NOMO-1 treated with dmso at 0.1 percent for 144 hours (cell line): ENCODE measurements at regions not wholly inside any gene's neighbourhood (a gene's known extent, or its start where the extent isn't known, plus 50 kb on each side); places are given as distances from the start of the nearest gene placed in this dataset.

Experiments
- DNase-seq: peaks from one replicate; lab custom pipeline; 2025; ENCODE audit not compliant: unreplicated experiment; lab: John Stamatoyannopoulos, UW

DNA sequence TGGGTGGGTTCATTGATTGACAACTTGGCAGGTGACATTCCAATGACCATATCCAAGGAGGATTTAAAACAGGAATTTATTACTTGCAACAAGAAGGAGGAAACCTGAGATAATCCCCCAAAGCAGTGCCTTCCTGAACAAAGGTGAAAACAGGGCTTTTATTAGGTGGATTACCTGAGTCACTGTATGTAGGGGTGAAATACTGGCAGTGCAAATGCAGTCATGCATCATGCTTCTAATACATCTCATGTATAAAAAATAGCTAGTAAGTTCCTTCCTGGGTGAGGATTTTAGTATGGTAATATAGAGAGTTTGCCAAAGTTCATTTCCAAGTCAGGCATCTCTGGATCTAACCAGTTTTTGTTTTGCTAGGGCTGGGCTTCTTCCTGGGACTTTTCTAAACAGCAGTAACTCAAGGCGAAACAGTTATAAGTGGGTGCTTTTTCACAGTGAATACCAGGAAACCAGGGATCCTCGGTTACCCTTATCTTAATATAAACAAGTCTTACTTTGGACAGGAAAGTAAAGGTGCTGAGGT lies 583.4 kb upstream of the LRRTM1 start:
- DNase-seq: no peak

DNA sequence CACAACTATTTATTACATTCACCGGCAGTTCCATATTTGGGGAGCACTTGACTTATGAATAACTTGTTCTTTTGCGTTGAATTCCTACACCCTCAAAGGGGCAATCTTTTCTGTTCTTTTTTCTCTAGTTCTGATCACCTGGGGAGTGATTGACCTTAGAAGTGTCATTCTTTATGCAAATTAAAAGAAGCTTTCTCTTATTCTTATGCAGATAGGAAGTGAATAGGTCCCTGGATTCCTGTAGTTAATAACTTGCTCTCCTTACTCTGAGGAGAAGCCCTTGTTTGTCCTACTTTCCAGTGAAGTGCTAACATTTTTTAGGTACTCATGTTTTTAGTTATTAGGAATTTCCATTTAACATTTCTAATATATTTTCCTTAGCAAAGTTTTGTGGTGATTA lies 569.8 kb upstream of the LRRTM1 start:
- no peak for DNase-seq

DNA sequence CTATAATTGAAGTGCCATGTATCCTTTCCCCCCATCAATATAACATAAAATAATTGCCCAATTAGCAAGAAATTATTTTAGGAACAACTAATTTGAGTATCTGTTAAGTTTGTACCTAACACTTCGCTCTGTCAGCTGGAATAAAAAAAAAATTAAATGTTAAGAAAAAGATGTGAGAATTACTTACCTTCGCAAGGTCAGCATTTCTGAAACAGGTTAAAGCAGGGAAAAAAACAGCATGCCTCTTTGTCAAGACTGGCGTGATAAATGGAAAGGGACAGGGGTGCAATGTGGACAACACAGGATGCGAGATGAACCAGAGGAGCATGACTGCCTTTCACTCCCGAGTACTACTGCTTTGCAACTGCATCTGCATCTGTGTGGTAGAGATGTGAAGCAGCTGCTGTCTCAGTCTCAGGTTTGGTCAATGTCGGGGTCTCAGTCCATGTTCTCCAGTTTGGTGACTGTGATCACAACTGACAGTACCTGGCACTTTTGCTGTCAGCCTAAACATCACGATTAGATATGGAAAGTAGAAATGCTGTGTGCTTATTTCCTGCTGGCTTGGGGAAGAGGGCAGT lies 565.4 kb upstream of the LRRTM1 start:
- no peak for DNase-seq

DNA sequence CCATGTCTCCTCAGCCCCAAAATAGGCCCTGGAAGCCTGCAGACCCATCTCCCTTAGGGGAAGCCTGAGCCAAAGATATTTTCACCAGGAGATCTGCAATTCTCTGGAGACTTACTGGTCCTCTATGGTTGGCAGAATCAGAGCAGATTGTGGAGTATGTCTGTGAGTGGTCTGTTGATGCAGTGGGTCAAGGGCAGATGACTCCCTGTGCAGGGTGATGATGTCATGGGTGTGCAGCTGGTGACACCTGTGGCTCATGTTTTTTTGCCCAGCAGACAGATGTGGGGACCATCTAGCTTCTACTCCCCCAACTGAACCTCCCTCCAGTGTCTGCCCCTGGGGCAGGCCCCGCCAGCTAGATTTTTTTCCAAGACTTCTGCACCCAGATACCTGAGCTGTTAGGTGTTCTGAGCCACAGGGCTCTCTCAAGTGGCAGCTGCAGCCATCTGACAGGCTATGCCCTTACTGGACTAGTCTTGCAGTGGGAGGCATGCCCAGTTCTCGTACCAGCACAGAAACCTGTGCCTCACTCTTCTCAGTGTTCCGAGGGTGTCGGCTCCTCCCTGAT lies 558.7 kb upstream of the LRRTM1 start:
- no peak for DNase-seq

DNA sequence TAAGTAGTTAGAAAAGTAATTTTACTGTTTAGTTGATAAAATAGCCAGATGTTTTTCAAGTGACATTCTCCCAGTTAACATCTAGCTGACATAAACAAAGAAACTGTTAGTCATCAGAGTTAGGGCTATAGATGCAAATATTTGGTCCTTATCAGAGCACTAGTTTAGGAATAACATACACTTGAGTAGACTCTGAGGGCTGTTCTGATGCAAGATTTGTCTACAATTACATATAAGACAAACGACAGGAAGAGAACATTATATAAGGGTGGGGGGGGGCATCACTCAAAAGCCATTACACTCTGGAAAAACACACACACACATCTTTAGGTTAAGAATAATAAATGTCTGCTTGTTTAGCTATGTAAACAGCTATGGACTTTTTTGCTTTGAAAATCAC lies 554.4 kb upstream of the LRRTM1 start:
- no peak for DNase-seq

DNA sequence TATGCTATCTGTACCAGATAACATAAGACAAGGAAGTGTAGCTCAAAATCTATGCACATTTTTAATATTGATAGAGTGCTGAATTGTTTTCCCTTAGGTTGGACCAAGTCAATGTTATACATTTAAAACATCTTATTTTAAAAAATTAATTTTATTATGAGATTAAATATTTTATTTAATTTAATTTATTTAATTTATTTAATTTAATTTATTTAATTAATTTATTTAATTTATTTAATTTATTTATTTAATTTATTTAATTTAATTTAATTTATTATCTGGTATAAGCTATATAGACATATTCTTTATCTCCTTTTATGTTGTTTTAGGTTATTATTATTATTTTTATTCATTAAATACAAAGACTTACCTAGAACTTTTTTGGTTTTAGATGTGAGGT lies 551.7 kb upstream of the LRRTM1 start:
- no peak for DNase-seq

DNA sequence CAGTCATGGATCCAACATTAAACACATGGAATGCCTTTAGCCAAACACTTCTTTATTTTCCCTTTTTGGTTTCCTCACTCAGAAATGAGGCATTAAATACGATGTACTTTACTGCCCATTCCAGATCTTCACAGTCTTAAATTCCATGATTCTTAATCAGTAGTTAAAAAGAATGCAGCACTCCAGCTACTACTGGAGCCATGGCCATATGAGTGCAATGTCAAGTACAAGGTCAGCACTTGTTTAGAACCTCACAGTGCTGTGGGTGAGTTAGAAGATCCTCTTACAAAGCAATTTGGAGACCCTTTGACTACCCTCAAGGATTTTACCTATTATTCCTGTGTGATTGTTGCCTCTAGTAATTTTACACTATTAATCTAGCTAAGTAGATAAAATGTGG lies 550.3 kb upstream of the LRRTM1 start:
- no peak for DNase-seq

DNA sequence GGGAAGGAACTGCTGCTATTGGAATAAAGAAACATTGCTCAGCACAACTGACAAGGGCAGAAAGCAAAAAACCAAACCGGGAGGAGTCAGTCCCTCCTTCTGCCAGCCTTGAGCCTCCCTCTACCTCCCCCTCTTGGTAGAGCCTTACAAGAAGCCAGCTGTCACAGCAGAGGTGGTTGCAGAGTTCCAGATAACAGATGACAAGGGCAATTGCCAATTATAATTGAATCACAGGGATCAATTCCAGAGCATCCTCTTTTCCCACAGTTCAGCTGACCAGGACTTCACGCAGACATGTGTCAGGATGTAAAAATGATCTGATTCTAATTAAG lies 548.2 kb upstream of the LRRTM1 start:
- no peak for DNase-seq

DNA sequence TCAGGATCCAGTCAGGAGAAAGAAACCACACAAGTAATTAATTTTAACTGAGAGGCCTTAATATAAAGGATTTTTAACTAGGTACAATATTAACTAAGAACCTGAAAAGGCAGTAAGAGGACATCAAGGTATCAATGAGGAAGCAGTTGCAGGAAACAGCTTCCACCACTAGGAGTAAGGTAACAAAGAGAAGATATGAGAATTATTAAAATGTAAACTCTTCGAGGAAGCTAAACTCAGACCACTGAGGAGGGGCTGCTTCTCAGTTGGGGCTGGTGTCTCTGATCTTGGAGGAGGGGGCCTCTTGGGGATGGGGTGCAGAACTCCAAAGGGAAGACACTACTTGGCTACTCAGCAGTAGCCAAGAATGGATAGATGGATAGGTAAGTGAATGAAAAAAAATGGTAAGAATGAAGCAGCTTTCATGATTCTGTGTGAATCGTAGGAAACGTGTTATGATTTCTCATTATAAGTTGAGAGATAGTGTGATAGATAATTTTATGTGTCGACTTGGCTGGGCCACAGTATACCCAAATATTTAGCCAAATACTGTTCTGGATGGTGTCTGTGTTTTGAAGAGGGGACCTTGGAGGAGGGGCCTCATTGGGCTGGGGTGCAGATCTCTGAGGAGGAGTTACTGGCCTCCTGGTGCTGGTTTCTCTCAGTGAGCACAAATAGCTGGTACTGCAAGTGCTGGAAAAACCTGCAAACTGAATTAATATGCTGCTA lies 547.7 kb upstream of the LRRTM1 start:
- no peak for DNase-seq

DNA sequence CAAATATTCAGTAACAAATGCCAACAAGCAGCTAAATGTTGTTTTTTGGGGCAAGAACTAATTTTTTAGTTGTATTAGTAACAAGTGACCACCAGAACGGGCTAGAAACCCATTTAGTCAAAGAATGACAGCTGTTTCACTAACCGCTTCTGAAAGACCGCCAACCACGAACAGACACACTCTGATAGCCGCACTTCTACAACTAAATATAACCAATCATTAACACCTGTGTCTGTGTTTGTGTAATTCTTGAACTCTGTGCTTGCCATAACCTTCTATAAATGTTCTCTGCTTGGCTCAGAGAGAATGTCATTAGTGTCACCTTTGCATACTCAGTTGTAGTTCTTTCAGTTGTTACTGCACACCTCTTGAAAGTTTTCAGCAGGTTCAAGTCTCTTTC lies 526.3 kb upstream of the LRRTM1 start:
- no peak for DNase-seq

DNA sequence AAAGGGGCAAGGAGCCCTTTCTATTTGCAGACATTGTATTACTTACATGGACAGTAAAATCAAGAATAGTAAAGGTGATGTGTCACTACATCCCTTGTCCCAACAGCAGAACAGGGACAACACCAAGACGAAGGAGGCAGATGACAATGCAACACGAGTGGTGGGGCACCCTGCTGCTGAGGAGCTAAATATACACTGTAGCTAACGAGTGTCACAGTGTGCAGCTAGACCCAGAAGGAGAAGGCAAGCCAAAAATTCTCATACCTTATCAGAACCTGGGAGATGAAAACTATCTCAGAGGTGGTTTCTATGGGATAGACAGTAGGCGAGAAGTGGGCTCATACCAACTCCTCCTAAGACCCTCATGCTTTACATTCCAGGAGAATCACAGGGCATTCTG lies 518.4 kb upstream of the LRRTM1 start:
- DNase-seq: no peak

DNA sequence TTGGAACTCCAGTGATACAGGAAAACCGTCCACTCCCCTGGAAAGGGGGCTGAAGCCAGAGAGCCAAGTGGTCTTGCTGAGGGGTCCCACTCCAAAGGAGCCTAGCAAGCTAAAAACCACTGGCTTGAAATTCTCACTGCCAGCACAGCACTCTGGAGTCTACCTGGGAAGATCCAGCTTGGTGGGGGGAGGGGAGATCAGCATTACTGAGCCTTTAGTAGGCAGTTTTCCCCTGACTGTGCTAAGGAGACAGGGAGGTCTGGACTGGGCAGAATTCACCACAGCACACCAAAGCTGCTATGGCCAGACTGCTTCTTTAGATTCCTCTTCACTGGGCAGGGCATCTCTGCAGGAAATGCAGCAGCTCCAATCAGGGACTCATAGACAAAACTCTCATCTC lies 510.7 kb upstream of the LRRTM1 start:
- no peak for DNase-seq

DNA sequence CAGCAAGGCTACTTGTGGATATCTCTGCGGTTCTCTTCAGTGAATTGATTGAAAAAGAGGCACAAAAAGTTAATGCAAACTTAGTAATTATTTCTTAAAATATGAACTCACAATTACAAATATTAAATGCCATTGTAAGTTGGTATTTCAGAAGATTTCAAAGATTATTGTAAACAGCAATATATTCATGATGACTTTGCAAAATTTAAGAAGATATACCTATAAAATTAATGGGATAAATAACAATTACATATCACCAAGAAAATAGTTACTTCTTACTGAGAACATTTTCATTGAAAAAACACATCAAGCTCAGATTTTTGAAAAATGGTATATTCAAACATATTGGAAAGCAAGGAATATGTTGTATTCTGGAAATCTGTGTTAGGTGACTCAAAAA lies 482.0 kb upstream of the LRRTM1 start:
- no peak for DNase-seq

DNA sequence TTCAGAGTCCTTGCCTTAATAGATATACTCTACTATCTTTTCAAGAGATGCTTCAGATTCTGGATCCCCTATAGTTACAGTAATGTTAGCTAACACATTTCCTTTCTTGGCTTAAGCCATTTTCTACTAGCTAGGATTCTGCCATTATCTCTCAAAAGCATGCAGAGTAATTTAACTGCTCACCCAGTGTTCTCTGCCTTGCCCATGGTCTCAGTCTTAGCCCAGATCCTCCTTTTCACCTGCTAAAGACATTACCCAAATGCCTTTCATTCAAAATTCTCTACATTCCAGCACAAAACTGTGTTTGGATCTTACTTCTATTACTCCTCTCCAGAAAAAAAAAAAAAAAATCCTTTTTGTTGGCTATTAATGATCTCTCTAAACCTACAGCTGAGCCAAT lies 474.2 kb upstream of the LRRTM1 start:
- DNase-seq: no peak

DNA sequence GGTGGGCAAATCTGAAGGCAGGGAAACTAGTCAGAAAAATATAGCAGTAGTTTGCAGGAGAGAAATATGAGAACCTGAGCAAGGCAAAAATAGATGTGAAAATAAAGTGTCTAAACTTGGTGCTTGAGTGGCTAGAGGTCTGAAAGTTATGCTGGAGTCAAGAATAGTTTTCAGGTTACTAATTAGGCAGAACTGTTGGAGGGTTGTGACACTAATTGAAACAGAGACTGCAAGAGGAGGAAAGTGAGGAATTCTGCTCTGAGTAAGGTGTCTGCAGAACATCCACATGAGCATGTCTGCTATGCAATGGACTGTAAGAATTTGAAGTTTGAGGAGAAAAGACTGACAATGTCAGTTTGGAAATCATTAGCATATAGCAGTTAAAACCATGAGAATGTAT lies 444.0 kb upstream of the LRRTM1 start:
- DNase-seq: no peak

DNA sequence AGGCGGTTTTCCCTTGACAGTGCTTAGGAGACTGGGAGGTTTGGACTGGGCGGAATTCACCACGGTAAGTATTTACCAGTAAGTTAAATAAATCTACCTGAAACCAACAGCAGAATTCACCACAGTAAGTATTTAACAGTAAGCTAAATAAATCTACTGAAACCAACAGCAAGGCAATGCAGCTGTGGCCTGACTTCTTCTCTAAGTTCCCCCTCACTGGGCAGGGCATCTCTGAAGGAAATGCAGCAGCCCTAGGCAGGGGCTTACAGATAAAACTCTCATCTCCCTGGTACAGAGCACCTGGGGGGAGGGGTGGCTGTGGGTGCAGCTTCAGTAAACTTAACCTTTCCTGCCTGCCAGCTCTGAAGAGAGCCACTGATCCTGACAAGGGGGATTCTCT lies 432.5 kb upstream of the LRRTM1 start:
- no peak for DNase-seq

DNA sequence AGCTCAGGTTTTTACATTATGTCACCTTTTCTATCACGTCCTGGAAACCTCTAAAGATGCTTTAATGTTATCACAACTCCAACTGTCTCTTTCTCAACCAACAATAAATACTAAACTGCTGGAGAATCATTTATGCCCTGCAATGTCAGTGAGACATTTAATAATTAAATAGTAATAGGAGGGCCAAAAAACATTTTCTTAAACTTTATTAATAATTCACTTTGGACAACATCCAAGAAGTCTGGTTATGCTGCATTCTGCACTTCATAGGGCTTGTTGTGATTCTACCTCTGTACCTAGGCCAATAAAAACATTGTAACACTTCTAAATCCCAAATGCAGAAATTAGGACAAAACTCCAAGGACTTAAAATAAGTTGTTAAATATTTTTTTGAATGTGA lies 420.4 kb upstream of the LRRTM1 start:
- DNase-seq: no peak

DNA sequence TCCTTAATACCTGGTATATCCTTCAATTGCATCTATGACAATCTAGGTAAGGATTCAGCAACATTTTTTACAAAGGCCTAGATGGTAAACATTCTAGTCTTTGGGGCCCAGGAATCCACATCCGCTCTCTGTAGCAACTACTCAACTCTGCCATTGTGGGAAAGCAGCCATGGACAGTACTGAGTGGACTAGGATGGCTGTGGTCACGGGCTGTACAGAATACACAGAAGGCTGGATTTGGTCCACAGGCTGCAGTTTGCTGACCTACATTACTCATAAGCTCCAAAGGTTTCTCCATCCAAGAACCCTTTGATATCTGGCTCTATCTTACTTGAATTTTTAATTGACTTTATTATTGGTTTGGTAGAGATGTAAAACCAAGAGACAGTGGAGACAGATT lies 418.3 kb upstream of the LRRTM1 start:
- DNase-seq: no peak

DNA sequence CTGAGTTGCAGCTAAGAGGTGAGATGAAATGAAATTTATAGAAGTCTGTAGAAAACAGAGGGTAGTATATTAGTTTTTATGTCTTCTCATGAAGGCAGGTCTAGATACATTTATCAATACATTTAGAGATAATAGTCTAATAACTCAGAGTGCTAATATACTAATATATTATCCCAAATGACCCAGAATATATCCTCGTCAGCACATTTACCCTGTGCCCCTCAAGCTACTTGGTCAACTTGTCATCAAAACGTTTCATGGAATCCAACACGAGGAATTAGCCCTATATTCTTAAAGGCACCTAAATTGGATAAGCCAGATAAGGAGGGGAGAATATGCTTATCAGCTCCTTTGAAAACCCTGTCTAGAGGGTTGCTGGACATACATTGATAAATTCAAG lies 415.1 kb upstream of the LRRTM1 start:
- no peak for DNase-seq

DNA sequence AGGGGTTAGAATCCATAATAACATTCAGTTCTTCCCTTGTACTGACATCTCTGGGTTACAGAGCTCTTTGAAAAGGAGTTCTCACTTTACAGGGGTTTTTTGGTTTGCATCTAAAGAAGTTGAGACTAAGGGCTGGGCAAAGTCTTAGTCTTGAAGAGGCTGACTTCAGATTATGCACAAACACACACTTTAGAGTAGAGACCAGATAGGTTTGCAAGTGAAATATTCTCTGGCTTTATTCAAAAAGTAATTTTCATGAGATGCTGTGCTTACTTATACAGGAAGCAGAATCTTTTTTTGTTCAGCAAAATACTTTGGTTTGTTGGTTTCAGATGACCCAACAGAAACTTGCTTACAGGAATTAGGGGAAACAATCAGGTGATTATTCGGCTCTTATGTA lies 410.9 kb upstream of the LRRTM1 start:
- DNase-seq: no peak

DNA sequence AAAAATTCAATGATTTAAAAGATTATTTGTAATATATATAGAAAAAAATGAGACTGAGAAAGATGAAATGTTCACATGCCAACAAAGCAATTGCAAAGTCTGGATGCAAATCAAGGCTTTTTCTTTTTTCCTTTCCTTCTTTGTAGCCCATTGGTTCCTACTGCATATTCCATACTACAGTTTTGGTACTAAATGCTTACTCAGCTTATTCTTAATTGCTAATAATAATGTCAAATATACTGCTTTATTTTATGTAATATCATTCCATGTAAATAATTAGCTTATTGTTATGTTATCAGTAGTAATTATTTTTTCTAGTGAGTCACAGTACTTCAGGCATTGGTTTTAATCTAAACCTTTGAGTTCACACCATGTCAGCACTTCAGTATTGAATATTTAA lies 407.4 kb upstream of the LRRTM1 start:
- no peak for DNase-seq

DNA sequence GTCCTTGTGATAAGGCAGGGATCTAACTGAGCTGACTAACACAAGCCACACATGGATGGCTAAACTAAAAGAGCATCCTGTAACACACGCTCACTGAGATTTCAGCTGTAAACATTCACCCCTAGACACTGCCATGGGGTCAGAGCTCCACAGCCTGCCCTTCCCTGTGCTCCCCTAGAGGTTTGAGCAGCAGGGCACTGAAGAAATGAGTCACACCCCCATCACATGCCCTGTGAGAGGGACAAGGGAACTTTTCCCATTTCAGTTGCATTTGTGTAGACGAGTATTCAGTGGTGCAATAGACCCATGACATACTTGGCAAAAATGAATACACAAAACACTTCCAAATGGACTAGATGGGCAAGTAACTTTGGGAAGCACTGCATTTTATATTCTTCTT lies 402.4 kb upstream of the LRRTM1 start:
- no peak for DNase-seq

DNA sequence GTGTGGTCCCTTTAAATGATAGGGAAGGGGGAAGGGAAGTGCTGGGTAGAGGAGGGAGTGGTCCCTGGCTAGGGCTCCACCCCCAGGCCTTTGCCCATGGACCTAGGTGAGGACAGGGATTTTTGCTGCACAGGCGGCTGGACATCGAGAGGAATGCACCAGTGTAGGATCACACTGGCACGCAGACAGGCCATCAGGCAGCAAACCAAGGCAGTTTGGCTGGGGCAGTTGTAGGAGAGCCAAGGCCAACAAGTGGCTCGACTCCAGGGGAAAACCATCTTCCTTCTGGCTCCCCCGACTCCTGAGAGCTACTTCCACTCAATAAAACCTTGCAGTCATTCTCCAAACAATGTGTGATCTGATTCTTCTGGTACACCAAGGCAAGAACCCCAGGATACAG lies 402.0 kb upstream of the LRRTM1 start:
- no peak for DNase-seq
